SK-N-SH treated with all-trans-retinoic acid at 6 μM for 48 hours (cell line): ENCODE measurements at regions not wholly inside any gene's neighbourhood (a gene's known extent, or its start where the extent isn't known, plus 50 kb on each side); places are given as distances from the start of the nearest gene placed in this dataset.

Experiments
- ATAC-seq: fragments of 200-7000 bp; cut with Tn5 transposase; 3 replicates; pipeline ENCODE4 v1.9.1; 2020; ENCODE audit warnings: mild to moderate bottlenecking, moderate library complexity
- BACH2 ChIP-seq: fragments of 250-450 bp; sonication (Bioruptor Pico); IDR thresholded peaks from 2 replicates; pipeline ENCODE4 v1.9.0; 2021; ENCODE audit warnings: mild to moderate bottlenecking, borderline replicate concordance
- CSDC2 ChIP-seq: fragments of 250-450 bp; sonication (Bioruptor Pico); IDR thresholded peaks from 2 replicates; pipeline ENCODE4 v1.5.0; 2020; ENCODE audit warnings: mild to moderate bottlenecking, moderate library complexity
- ESRRG ChIP-seq: fragments of 250-450 bp; sonication (Bioruptor Pico); IDR thresholded peaks from 2 replicates; pipeline ENCODE4 v1.6.1; 2021; ENCODE audit warnings: mild to moderate bottlenecking
- ISL1 ChIP-seq: fragments of 250-450 bp; sonication (Bioruptor Pico); IDR thresholded peaks from 2 replicates; pipeline ENCODE4 v2.1.2; 2022; ENCODE audit warnings: mild to moderate bottlenecking, moderate library complexity
- OSR1 ChIP-seq: fragments of 250-450 bp; sonication (Bioruptor Pico); IDR thresholded peaks from 2 replicates; pipeline ENCODE4 v1.8.0; 2022; ENCODE audit warnings: moderate library complexity, mild to moderate bottlenecking, inconsistent platforms
- PPARA ChIP-seq: fragments of 250-450 bp; sonication (Bioruptor Pico); IDR thresholded peaks from 2 replicates; pipeline ENCODE4 v1.5.0; 2020; ENCODE audit warnings: mild to moderate bottlenecking, borderline replicate concordance
- RARB ChIP-seq: fragments of 250-450 bp; sonication (Bioruptor Pico); IDR thresholded peaks from 2 replicates; pipeline ENCODE4 v1.8.0; 2021; ENCODE audit warnings: mild to moderate bottlenecking, moderate library complexity
- SNAI2 ChIP-seq: fragments of 250-450 bp; sonication (Bioruptor Pico); IDR thresholded peaks from 2 replicates; pipeline ENCODE4 v1.5.0; 2020; ENCODE audit warnings: mild to moderate bottlenecking, moderate library complexity
- TCF4 ChIP-seq: fragments of 250-450 bp; sonication (Bioruptor Pico); IDR thresholded peaks from 2 replicates; pipeline ENCODE4 v1.8.0; 2021; ENCODE audit warnings: mild to moderate bottlenecking, moderate library complexity, borderline replicate concordance
- TOX ChIP-seq: fragments of 250-450 bp; sonication (Bioruptor Pico); IDR thresholded peaks from 2 replicates; pipeline ENCODE4 v1.8.0; 2021; ENCODE audit warnings: mild to moderate bottlenecking, moderate library complexity, borderline replicate concordance
- ZC3H10 ChIP-seq: fragments of 250-450 bp; sonication (Bioruptor Pico); IDR thresholded peaks from 2 replicates; pipeline ENCODE4 v1.5.1; 2021; ENCODE audit warnings: mild to moderate bottlenecking, moderate library complexity
- ZFP30 ChIP-seq: fragments of 450-650 bp; formaldehyde crosslinking; IDR thresholded peaks from 2 replicates; pipeline ENCODE4 v1.5.0; 2022; ENCODE audit warnings: mild to moderate bottlenecking, moderate library complexity
- ZNF565 ChIP-seq: fragments of 450-650 bp; formaldehyde crosslinking; conservative IDR thresholded peaks from 2 replicates; pipeline ENCODE4 v1.5.0; 2020; ENCODE audit warnings: low read depth, mild to moderate bottlenecking, moderate library complexity
- ZNF70 ChIP-seq: fragments of 450-650 bp; formaldehyde crosslinking; IDR thresholded peaks from 2 replicates; pipeline ENCODE4 v1.5.0; 2020; ENCODE audit warnings: mild to moderate bottlenecking, moderate library complexity
- ZNF8 ChIP-seq: fragments of 450-650 bp; formaldehyde crosslinking; IDR thresholded peaks from 2 replicates; pipeline ENCODE4 v1.5.0; 2020; ENCODE audit warnings: mild to moderate bottlenecking, moderate library complexity
- TF ChIP-seq, protein P1 (sequence below): fragments of 250-450 bp; sonication (Bioruptor Pico); IDR thresholded peaks from 2 replicates; pipeline ENCODE4 v1.5.0; 2020; ENCODE audit warnings: mild to moderate bottlenecking, moderate library complexity
- TF ChIP-seq, protein P2 (sequence below): fragments of 250-450 bp; sonication (Bioruptor Pico); IDR thresholded peaks from 2 replicates; pipeline ENCODE4 v1.8.0; 2021; ENCODE audit warnings: low read depth, mild to moderate bottlenecking, moderate library complexity, borderline replicate concordance
- TF ChIP-seq, protein P3 (sequence below): fragments of 250-450 bp; sonication (Bioruptor Pico); IDR thresholded peaks from 2 replicates; pipeline ENCODE4 v1.5.1; 2021; ENCODE audit warnings: mild to moderate bottlenecking, moderate library complexity
- TF ChIP-seq, protein P4 (sequence below): fragments of 250-450 bp; sonication (Bioruptor Pico); IDR thresholded peaks from 2 replicates; pipeline ENCODE4 v1.8.0; 2020; ENCODE audit warnings: mild to moderate bottlenecking, moderate library complexity, borderline replicate concordance
- TF ChIP-seq, protein P5 (sequence below): fragments of 250-450 bp; sonication (Bioruptor Pico); IDR thresholded peaks from 2 replicates; pipeline ENCODE4 v1.5.1; 2020; ENCODE audit warnings: low read depth, mild to moderate bottlenecking, moderate library complexity

DNA sequence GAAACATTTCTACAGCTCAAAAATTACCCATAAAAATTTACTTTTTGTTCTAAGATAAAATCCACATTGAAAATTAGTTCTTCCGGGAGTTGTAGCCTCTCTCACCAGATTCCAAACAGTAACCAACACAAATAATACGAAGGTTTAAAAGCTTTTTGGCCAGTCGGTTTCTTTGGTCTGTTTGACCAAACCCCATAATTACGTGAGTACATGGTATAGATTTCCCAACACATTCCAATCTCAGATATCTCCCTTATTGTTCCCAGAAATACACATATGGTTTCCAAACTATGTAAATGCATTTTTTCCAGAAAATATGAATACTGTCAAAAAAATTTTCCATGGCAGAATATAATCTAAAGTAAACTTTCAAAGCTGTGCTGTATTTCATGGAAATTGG lies 722.0 kb downstream of the KCNJ2 start:
- no peak for ATAC-seq
- TF ChIP-seq, protein P1, sequence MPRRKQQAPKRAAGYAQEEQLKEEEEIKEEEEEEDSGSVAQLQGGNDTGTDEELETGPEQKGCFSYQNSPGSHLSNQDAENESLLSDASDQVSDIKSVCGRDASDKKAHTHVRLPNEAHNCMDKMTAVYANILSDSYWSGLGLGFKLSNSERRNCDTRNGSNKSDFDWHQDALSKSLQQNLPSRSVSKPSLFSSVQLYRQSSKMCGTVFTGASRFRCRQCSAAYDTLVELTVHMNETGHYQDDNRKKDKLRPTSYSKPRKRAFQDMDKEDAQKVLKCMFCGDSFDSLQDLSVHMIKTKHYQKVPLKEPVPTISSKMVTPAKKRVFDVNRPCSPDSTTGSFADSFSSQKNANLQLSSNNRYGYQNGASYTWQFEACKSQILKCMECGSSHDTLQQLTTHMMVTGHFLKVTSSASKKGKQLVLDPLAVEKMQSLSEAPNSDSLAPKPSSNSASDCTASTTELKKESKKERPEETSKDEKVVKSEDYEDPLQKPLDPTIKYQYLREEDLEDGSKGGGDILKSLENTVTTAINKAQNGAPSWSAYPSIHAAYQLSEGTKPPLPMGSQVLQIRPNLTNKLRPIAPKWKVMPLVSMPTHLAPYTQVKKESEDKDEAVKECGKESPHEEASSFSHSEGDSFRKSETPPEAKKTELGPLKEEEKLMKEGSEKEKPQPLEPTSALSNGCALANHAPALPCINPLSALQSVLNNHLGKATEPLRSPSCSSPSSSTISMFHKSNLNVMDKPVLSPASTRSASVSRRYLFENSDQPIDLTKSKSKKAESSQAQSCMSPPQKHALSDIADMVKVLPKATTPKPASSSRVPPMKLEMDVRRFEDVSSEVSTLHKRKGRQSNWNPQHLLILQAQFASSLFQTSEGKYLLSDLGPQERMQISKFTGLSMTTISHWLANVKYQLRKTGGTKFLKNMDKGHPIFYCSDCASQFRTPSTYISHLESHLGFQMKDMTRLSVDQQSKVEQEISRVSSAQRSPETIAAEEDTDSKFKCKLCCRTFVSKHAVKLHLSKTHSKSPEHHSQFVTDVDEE (CRISPR knock-in tag), result no peak
- no peak for TF ChIP-seq CSDC2 (CRISPR knock-in tag)
- TF ChIP-seq TCF4 (CRISPR knock-in tag), result no peak
- TF ChIP-seq SNAI2 (CRISPR knock-in tag), result no peak
- no peak for TF ChIP-seq ESRRG

DNA sequence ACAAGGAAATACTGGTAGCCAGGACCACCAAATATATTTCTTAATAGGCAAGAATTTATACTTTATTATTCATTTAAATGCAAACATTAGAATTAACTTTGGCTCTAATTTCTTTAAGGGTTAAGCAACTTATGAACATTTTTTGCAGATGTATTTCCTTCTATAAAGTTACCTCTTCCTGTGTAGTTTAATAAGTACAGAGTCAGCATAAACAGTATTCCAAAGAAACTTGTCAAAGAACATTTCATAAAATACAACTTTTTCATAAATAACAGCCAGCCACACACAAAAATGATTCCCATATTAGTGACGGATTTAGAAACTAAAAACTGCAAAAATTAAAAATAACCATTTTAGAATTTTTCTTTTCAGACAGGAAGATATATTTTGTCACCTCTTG lies 723.2 kb downstream of the KCNJ2 start:
- TF ChIP-seq PPARA (CRISPR knock-in tag) (no peak), SNAI2 (CRISPR knock-in tag) (no peak), OSR1 (CRISPR knock-in tag) (no peak), TCF4 (CRISPR knock-in tag) (no peak), RARB (CRISPR knock-in tag) (no peak), ZNF8 (CRISPR knock-in tag) (no peak), BACH2 (CRISPR knock-in tag) (no peak), ZFP30 (CRISPR knock-in tag) (no peak)
- TF ChIP-seq, protein P2, sequence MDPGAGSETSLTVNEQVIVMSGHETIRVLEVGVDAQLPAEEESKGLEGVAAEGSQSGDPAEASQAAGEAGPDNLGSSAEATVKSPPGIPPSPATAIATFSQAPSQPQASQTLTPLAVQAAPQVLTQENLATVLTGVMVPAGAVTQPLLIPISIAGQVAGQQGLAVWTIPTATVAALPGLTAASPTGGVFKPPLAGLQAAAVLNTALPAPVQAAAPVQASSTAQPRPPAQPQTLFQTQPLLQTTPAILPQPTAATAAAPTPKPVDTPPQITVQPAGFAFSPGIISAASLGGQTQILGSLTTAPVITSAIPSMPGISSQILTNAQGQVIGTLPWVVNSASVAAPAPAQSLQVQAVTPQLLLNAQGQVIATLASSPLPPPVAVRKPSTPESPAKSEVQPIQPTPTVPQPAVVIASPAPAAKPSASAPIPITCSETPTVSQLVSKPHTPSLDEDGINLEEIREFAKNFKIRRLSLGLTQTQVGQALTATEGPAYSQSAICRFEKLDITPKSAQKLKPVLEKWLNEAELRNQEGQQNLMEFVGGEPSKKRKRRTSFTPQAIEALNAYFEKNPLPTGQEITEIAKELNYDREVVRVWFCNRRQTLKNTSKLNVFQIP (CRISPR knock-in tag), result no peak
- TF ChIP-seq, protein P3, sequence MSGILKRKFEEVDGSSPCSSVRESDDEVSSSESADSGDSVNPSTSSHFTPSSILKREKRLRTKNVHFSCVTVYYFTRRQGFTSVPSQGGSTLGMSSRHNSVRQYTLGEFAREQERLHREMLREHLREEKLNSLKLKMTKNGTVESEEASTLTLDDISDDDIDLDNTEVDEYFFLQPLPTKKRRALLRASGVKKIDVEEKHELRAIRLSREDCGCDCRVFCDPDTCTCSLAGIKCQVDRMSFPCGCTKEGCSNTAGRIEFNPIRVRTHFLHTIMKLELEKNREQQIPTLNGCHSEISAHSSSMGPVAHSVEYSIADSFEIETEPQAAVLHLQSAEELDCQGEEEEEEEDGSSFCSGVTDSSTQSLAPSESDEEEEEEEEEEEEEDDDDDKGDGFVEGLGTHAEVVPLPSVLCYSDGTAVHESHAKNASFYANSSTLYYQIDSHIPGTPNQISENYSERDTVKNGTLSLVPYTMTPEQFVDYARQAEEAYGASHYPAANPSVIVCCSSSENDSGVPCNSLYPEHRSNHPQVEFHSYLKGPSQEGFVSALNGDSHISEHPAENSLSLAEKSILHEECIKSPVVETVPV (CRISPR knock-in tag), result no peak
- TF ChIP-seq, all 23 proteins: peak for 0
- no peak for ATAC-seq

DNA sequence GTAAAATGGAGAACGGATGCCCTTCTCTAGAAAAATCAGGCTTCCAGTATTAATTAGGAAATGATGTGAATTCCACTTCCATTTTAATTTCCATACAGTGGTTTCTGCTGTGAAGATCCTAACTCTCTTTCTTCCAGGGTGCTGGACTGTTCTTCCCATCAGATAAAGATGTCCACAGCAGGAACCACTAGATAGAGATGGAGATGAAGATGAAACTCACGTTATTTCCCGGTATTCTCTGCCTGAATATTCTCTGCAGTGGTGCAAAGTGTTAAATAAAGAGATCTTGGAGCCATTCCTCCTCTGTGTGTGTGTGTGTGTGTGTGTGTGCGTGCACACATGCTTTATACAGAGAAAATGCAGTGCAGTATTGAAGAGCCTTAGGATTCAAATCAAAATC lies 727.5 kb downstream of the KCNJ2 start:
- ATAC-seq, result no peak
- TF ChIP-seq ISL1 (CRISPR knock-in tag), result no peak
- no peak for TF ChIP-seq ZNF565 (CRISPR knock-in tag)
- TF ChIP-seq SNAI2 (CRISPR knock-in tag), result no peak
- TF ChIP-seq, protein P4, sequence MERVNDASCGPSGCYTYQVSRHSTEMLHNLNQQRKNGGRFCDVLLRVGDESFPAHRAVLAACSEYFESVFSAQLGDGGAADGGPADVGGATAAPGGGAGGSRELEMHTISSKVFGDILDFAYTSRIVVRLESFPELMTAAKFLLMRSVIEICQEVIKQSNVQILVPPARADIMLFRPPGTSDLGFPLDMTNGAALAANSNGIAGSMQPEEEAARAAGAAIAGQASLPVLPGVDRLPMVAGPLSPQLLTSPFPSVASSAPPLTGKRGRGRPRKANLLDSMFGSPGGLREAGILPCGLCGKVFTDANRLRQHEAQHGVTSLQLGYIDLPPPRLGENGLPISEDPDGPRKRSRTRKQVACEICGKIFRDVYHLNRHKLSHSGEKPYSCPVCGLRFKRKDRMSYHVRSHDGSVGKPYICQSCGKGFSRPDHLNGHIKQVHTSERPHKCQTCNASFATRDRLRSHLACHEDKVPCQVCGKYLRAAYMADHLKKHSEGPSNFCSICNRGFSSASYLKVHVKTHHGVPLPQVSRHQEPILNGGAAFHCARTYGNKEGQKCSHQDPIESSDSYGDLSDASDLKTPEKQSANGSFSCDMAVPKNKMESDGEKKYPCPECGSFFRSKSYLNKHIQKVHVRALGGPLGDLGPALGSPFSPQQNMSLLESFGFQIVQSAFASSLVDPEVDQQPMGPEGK (CRISPR knock-in tag), result no peak
- TF ChIP-seq TCF4 (CRISPR knock-in tag), result no peak
- no peak for TF ChIP-seq ZNF8 (CRISPR knock-in tag)
- no peak for TF ChIP-seq BACH2 (CRISPR knock-in tag)
- no peak for TF ChIP-seq ESRRG
- TF ChIP-seq, protein P2 (CRISPR knock-in tag), result no peak
- TF ChIP-seq ZC3H10 (CRISPR knock-in tag), result no peak
- TF ChIP-seq, protein P1 (CRISPR knock-in tag), result no peak
- TF ChIP-seq ZNF70, result no peak
- TF ChIP-seq, protein P3 (CRISPR knock-in tag), result no peak
- TF ChIP-seq TOX (CRISPR knock-in tag), result no peak
- TF ChIP-seq, protein P5, sequence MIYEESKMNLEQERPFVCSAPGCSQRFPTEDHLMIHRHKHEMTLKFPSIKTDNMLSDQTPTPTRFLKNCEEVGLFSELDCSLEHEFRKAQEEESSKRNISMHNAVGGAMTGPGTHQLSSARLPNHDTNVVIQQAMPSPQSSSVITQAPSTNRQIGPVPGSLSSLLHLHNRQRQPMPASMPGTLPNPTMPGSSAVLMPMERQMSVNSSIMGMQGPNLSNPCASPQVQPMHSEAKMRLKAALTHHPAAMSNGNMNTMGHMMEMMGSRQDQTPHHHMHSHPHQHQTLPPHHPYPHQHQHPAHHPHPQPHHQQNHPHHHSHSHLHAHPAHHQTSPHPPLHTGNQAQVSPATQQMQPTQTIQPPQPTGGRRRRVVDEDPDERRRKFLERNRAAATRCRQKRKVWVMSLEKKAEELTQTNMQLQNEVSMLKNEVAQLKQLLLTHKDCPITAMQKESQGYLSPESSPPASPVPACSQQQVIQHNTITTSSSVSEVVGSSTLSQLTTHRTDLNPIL (CRISPR knock-in tag), result no peak
